ENCODE measurements at regions not wholly inside any gene's neighbourhood (a gene's known extent, or its start where the extent isn't known, plus 50 kb on each side); places are given as distances from the start of the nearest gene placed in this dataset.

- TF ChIP-seq REST (IDR thresholded peaks at IDR 0.05; ENCODE audit: low read depth) = no peak
- TF ChIP-seq CBX3 (IDR thresholded peaks at IDR 0.05; ENCODE audit: low read depth) = no peak
- no peak for TF ChIP-seq MAX (IDR thresholded peaks at IDR 0.05)
- no peak for TF ChIP-seq SRF (IDR thresholded peaks at IDR 0.05; ENCODE audit: low read depth)
- TF ChIP-seq TCF7L2 (IDR thresholded peaks at IDR 0.05; ENCODE audit: borderline replicate concordance, extremely low read depth, insufficient read depth, insufficient read length) = no peak
- TF ChIP-seq ZFX (IDR thresholded peaks at IDR 0.05) = no peak
- TF ChIP-seq SP1 (IDR thresholded peaks at IDR 0.05; ENCODE audit: low read depth) = no peak
Observed at GRCh38 chr7:22668971-22669401, 58.0 kb upstream of the IL6 start (continued).

GRCh38 chr7:22667562-22668239 lies 59.3 kb upstream of the IL6 start:
- CTCF ChIA-PET = no interaction called here
- Histone ChIP-seq H3K9ac (ENCODE audit: low read length) (no peak overlapping the region), H3K36me3 (ENCODE audit: control insufficient read depth in 1 of 2, insufficient read depth in 2 of 2, low read length in 2 of 2) (no peaks in the 10 kb centered on the region), H2AFZ (ENCODE audit: low read depth, low read length, poor library complexity, severe bottlenecking) (no peak overlapping the region), H4K20me1 (ENCODE audit: insufficient read depth) (no peaks in the 10 kb centered on the region), H3K27ac (ENCODE audit: low read depth, low read length) (no peak overlapping the region), H3K9me3 (ENCODE audit: control insufficient read depth in 1 of 2, insufficient read depth in 1 of 2, low read depth in 1 of 2, low read length in 2 of 2) (no peaks in the 10 kb centered on the region), H3K27me3 (ENCODE audit: insufficient read depth, low read length) (no peaks in the 10 kb centered on the region), H3K9me2 (ENCODE audit: insufficient read depth) (no peaks in the 10 kb centered on the region), H3K79me2 (ENCODE audit: insufficient read depth, low read length) (no peaks in the 10 kb centered on the region), H3K4me3 (replicated peaks in 1 of 2; ENCODE audit: low read depth in 1 of 2, low read length in 2 of 2) (no peak overlapping the region), H3K4me1 (ENCODE audit: control insufficient read depth in 1 of 2, insufficient read depth in 2 of 2, low read length in 2 of 2) (peaks cover 0 to 26% of the 10 kb centered on the region in 2 experiments; a peak in 3 of 4 replicates), H3K4me2 (ENCODE audit: low read length) (peak overlapping the region; percentile 47)
- DNase-seq (ENCODE audit: low read depth, low spot score) (peak; percentile 6), ATAC-seq (peak; percentile 44; the same call in 1 of the 2 replicates)
- intact Hi-C loops (cut with micrococcal nuclease) = no loop called here
- RAD21 ChIA-PET (ENCODE audit: low non-redundant PET in 1 of 2, low total read pairs in 2 of 2, uncharacterized antibody in 2 of 2, unreplicated experiment in 2 of 2) = no interaction called here
- no TSS peak for BruUV-seq (replicated peaks)
- POLR2A ChIA-PET = no interaction called here
- TF ChIP-seq EGR1 (IDR thresholded peaks at IDR 0.05; ENCODE audit: low read depth) (no peak), REST (IDR thresholded peaks at IDR 0.05; ENCODE audit: low read depth) (no peak), CBX3 (IDR thresholded peaks at IDR 0.05; ENCODE audit: low read depth) (no peak), POLR2A (IDR thresholded peaks at IDR 0.05; ENCODE audit: borderline replicate concordance, extremely low read depth, insufficient read depth, insufficient read length) (no peak), EZH2 (IDR thresholded peaks at IDR 0.05) (no peak), YY1 (IDR thresholded peaks at IDR 0.05; ENCODE audit: extremely low read depth, insufficient replicate concordance, low read depth, low read length) (no peak), RAD21 (IDR thresholded peaks at IDR 0.05; ENCODE audit: low read depth) (no peak), SP1 (IDR thresholded peaks at IDR 0.05; ENCODE audit: low read depth) (peak; percentile 23; the same call in 1 of the 2 replicates), CTCF (IDR thresholded peaks at IDR 0.05 in 2 of 3, conservative IDR thresholded peaks at IDR 0.05 in 1 of 3; ENCODE audit: borderline replicate concordance in 1 of 3, insufficient read depth in 1 of 3, low read depth in 2 of 3, low read length in 2 of 3) (no peak), CEBPB (IDR thresholded peaks at IDR 0.05; ENCODE audit: low read depth) (no peak), FOSL1 (IDR thresholded peaks at IDR 0.05; ENCODE audit: low read depth) (peak; percentile 37; the same call in 1 of the 2 replicates)

Data from HCT116 (cell line).